ENCODE measurements at regions not wholly inside any gene's neighbourhood (a gene's known extent, or its start where the extent isn't known, plus 50 kb on each side); places are given as distances from the start of the nearest gene placed in this dataset.

GRCh38 chr13:86464193-86464592, 665.0 kb upstream of the SLITRK6 start:
- TF ChIP-seq EZH2 (IDR thresholded peaks at IDR 0.05; ENCODE audit: borderline replicate concordance, low read length): no peak
- TF ChIP-seq, protein P1, sequence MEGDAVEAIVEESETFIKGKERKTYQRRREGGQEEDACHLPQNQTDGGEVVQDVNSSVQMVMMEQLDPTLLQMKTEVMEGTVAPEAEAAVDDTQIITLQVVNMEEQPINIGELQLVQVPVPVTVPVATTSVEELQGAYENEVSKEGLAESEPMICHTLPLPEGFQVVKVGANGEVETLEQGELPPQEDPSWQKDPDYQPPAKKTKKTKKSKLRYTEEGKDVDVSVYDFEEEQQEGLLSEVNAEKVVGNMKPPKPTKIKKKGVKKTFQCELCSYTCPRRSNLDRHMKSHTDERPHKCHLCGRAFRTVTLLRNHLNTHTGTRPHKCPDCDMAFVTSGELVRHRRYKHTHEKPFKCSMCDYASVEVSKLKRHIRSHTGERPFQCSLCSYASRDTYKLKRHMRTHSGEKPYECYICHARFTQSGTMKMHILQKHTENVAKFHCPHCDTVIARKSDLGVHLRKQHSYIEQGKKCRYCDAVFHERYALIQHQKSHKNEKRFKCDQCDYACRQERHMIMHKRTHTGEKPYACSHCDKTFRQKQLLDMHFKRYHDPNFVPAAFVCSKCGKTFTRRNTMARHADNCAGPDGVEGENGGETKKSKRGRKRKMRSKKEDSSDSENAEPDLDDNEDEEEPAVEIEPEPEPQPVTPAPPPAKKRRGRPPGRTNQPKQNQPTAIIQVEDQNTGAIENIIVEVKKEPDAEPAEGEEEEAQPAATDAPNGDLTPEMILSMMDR (IDR thresholded peaks at IDR 0.05; ENCODE audit: low read length): peak; percentile 59; the same call in 1 of the 2 replicates
- Histone ChIP-seq H3K4me2 (ENCODE audit: low read length) (no peak overlapping the region), H3K9ac (ENCODE audit: low read length) (no peak overlapping the region), H3F3A (ENCODE audit: insufficient read depth, low read length) (no peaks in the 10 kb centered on the region), H3K9me3 (ENCODE audit: low read length) (no peaks in the 10 kb centered on the region), H2AFZ (ENCODE audit: low read length) (no peak overlapping the region), H3K79me2 (ENCODE audit: insufficient read depth, low read length) (no peaks in the 10 kb centered on the region), H3K4me3 (ENCODE audit: low read depth, low read length, poor library complexity, severe bottlenecking) (no peak overlapping the region), H3K36me3 (ENCODE audit: insufficient read depth, low read length) (no peaks in the 10 kb centered on the region), H3K4me1 (ENCODE audit: insufficient read depth, low read length, severe bottlenecking) (no peaks in the 10 kb centered on the region), H3K27ac (ENCODE audit: low read depth, low read length, poor library complexity, severe bottlenecking) (no peak overlapping the region), H4K20me1 (ENCODE audit: insufficient read depth, low read length) (no peaks in the 10 kb centered on the region), H3K9me2 (ENCODE audit: low read depth, low read length) (no peaks in the 10 kb centered on the region), H3K27me3 (ENCODE audit: insufficient read depth, low read length) (no peaks in the 10 kb centered on the region)

DNA sequence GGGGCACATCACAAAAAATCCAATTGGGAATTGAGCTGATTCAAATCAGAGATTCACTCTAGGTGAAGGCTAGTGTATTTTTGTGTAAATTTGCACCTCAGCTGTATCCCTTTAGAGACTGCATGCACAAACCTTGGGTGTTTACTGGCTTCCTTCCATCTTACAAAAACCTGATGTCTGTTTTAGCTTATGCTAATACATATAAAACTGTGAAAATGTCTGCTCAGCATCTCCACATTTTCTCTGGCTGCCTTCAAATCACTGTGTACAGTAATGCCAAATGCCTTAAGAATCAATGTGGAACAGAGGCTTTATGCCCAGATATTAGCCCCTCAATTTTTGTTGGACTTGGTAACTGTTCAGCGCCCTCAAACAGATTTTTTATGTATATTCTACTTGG, 675.8 kb upstream of the SLITRK6 start:
- TF ChIP-seq EZH2 (IDR thresholded peaks at IDR 0.05; ENCODE audit: borderline replicate concordance, low read length): no peak
- TF ChIP-seq, protein P1 (IDR thresholded peaks at IDR 0.05; ENCODE audit: low read length): no peak
- Histone ChIP-seq H2AFZ (ENCODE audit: low read length) (no peak overlapping the region), H3K36me3 (ENCODE audit: insufficient read depth, low read length) (no peaks in the 10 kb centered on the region), H3F3A (ENCODE audit: insufficient read depth, low read length) (no peaks in the 10 kb centered on the region), H3K9ac (ENCODE audit: low read length) (no peak overlapping the region), H3K4me1 (ENCODE audit: insufficient read depth, low read length, severe bottlenecking) (no peaks in the 10 kb centered on the region), H4K20me1 (ENCODE audit: insufficient read depth, low read length) (no peaks in the 10 kb centered on the region), H3K79me2 (ENCODE audit: insufficient read depth, low read length) (no peaks in the 10 kb centered on the region), H3K4me2 (ENCODE audit: low read length) (no peak overlapping the region), H3K9me3 (ENCODE audit: low read length) (no peaks in the 10 kb centered on the region), H3K27ac (ENCODE audit: low read depth, low read length, poor library complexity, severe bottlenecking) (no peak overlapping the region), H3K9me2 (ENCODE audit: low read depth, low read length) (no peaks in the 10 kb centered on the region), H3K4me3 (ENCODE audit: low read depth, low read length, poor library complexity, severe bottlenecking) (no peak overlapping the region), H3K27me3 (ENCODE audit: insufficient read depth, low read length) (no peaks in the 10 kb centered on the region)

- no peaks in the 10 kb centered on the region for H3K27me3 ChIP-seq (ENCODE audit: insufficient read depth, low read length)
- H3K4me3 ChIP-seq (ENCODE audit: low read depth, low read length, poor library complexity, severe bottlenecking): no peak overlapping the region
- H3F3A ChIP-seq (ENCODE audit: insufficient read depth, low read length): no peaks in the 10 kb centered on the region
- no peak overlapping the region for H2AFZ ChIP-seq (ENCODE audit: low read length)
- H3K36me3 ChIP-seq (ENCODE audit: insufficient read depth, low read length): no peaks in the 10 kb centered on the region
- no peaks in the 10 kb centered on the region for H4K20me1 ChIP-seq (ENCODE audit: insufficient read depth, low read length)
- H3K9me3 ChIP-seq (ENCODE audit: low read length): no peaks in the 10 kb centered on the region
- no peak overlapping the region for H3K27ac ChIP-seq (ENCODE audit: low read depth, low read length, poor library complexity, severe bottlenecking)
- TF ChIP-seq, protein P1 (IDR thresholded peaks at IDR 0.05; ENCODE audit: low read length): no peak
- no peak for TF ChIP-seq EZH2 (IDR thresholded peaks at IDR 0.05; ENCODE audit: borderline replicate concordance, low read length)
- no peaks in the 10 kb centered on the region for H3K79me2 ChIP-seq (ENCODE audit: insufficient read depth, low read length)
- H3K9ac ChIP-seq (ENCODE audit: low read length): no peak overlapping the region
- no peaks in the 10 kb centered on the region for H3K9me2 ChIP-seq (ENCODE audit: low read depth, low read length)
- H3K4me1 ChIP-seq (ENCODE audit: insufficient read depth, low read length, severe bottlenecking): no peaks in the 10 kb centered on the region
- no peak overlapping the region for H3K4me2 ChIP-seq (ENCODE audit: low read length)
Observed at GRCh38 chr13:86476656-86477055, 677.4 kb upstream of the SLITRK6 start.

All from OCI-LY1 (cell line).